ENCODE measurements at regions not wholly inside any gene's neighbourhood (a gene's known extent, or its start where the extent isn't known, plus 50 kb on each side); places are given as distances from the start of the nearest gene placed in this dataset.

- no peak for DNase-seq
Measured at GRCh38 chr6:14187406-14187805, 69.8 kb downstream of the CD83 start.

GRCh38 chr6:14189074-14189473 lies 71.5 kb downstream of the CD83 start:
- DNase-seq = no peak

- no peak for DNase-seq
Measured at GRCh38 chr6:14190191-14190928, 72.8 kb downstream of the CD83 start.

GRCh38 chr6:14190929-14191224 lies 73.3 kb downstream of the CD83 start:
- no peak for DNase-seq

GRCh38 chr6:14191761-14192160 lies 74.2 kb downstream of the CD83 start:
- no peak for DNase-seq

- no peak for DNase-seq
Measured at GRCh38 chr6:14192216-14192788, 74.7 kb downstream of the CD83 start.

GRCh38 chr6:14193524-14193923 lies 76.0 kb downstream of the CD83 start:
- DNase-seq = no peak

- DNase-seq = no peak
Measured at GRCh38 chr6:14194483-14194882, 76.9 kb downstream of the CD83 start.

GRCh38 chr6:14194976-14195375 lies 77.4 kb downstream of the CD83 start:
- DNase-seq = no peak

- no peak for DNase-seq
Measured at GRCh38 chr6:14196026-14196425, 78.5 kb downstream of the CD83 start.

GRCh38 chr6:14197118-14197517 lies 79.5 kb downstream of the CD83 start:
- DNase-seq = no peak

GRCh38 chr6:14200047-14200446 lies 82.5 kb downstream of the CD83 start:
- DNase-seq = no peak

- DNase-seq = no peak
Measured at GRCh38 chr6:14202947-14203346, 85.4 kb downstream of the CD83 start.

- DNase-seq = no peak
Measured at GRCh38 chr6:14206391-14206790, 88.8 kb downstream of the CD83 start.

- no peak for DNase-seq
Measured at GRCh38 chr6:14207448-14207847, 89.9 kb downstream of the CD83 start.

- no peak for DNase-seq
Measured at GRCh38 chr6:14209000-14209399, 91.4 kb downstream of the CD83 start.

GRCh38 chr6:14210077-14210476 lies 92.5 kb downstream of the CD83 start:
- no peak for DNase-seq

GRCh38 chr6:14210663-14211561 lies 93.3 kb downstream of the CD83 start:
- DNase-seq = peak; percentile 87 to 89

- no peak for DNase-seq
Measured at GRCh38 chr6:14211562-14211942, 94.0 kb downstream of the CD83 start.

- DNase-seq = no peak
Measured at GRCh38 chr6:14212020-14212419, 94.4 kb downstream of the CD83 start.

- DNase-seq = no peak
Measured at GRCh38 chr6:14212632-14213031, 95.1 kb downstream of the CD83 start.

- DNase-seq = no peak
Measured at GRCh38 chr6:14216946-14217684, 99.5 kb downstream of the CD83 start.

All from activated CD4-positive, alpha-beta T cell treated with anti-CD3 and anti-CD28 coated beads for 4 hours (primary cell).